Hematopoietic multipotent progenitor cell treated with erythropoietin and hydrocortisone succinate and interleukin-3 and kit ligand, for 6 days (in vitro differentiated cells): ENCODE measurements at regions not wholly inside any gene's neighbourhood (a gene's known extent, or its start where the extent isn't known, plus 50 kb on each side); places are given as distances from the start of the nearest gene placed in this dataset.
A peak's percentile ranks its signal among the peaks of the same experiment; 100 is the strongest.
"Not testable (repeated sequence)": the region's sequence is repeated elsewhere in the genome, so short reads cannot be mapped to it uniquely, and the experiment has no call there.

ENCODE experiments used
- DNase-seq: peaks from one replicate; pipeline ENCODE4 v3.0.0-alpha.2; 2015

- no peak for DNase-seq
Observed at GRCh38 chr12:75754141-75754540, 242.7 kb upstream of the KRR1 start.

GRCh38 chr12:75751769-75752471 lies 240.5 kb upstream of the KRR1 start:
- no peak for DNase-seq

DNA sequence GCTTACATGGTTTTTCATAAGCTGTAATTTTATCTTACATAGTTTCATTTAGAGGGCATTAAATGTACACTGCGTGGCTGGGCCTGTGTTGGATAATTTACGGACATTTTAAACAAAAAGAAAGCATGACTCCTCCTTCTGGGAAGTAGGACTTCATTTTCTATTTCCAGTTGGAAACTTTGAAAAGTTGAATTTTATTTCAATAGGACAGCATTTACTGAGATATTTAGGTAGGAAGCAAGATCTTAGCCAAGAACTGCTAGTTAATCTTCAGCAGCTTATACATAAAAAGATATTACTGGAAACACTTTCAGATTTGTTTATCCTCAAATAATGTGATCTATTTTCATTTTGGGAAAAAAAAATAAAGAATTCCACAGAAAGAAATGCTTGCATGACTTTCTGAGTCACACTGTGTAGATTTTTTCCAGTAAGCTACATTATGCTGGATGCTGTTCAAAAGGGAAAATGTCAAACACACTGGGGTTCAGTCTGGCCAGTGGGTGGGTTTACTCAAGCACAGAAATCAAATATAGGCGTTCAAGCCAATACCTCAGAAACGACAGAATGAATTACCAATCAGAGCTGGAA lies 239.4 kb upstream of the KRR1 start:
- DNase-seq: no peak

- DNase-seq: not testable (repeated sequence)
Observed at GRCh38 chr12:75748990-75749389, 237.6 kb upstream of the KRR1 start.

GRCh38 chr12:75748136-75748535 lies 236.7 kb upstream of the KRR1 start:
- DNase-seq: no peak

DNA sequence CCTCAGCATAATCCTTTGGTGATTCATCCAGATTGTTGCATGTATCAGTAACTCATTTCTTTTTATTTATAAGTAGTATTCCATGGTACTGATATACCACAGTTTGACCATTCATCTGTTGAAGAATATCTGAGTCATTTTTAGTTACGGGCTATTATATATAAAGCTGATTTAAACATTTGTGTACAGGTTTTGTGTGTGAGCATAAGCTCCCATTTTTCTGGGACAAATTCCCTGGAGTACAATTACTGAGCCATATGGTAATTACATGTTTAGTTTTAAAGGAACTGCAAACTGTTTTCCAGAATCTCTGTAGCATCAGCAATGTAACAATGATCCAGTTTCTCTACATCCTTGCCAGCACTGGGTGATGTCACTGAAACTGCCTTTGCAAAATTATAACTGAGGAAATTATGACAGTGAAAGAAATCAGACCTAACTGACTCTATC lies 236.2 kb upstream of the KRR1 start:
- DNase-seq: no peak

DNA sequence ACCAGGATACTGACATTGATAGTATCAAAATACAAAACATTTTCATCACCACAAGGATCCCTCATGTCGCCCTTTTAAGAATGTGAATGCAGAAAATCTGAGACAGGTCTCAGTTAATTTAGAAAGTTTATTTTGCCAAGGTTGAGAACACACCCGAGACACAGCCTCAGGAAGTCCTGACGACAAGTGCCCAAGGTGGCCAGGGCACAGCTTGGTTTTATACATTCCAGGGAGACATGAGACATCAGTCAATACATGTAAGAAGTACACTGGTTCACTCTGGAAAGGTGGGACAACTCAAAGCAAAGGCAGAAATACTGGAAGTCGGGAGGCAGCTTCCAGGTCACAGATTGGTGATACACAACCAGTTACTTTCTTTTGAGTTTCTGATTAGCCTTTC lies 235.2 kb upstream of the KRR1 start:
- no peak for DNase-seq

- no peak for DNase-seq
Observed at GRCh38 chr12:75744607-75745256, 233.3 kb upstream of the KRR1 start.

GRCh38 chr12:75742961-75743360 lies 231.6 kb upstream of the KRR1 start:
- DNase-seq: no peak

GRCh38 chr12:75742048-75742447 lies 230.6 kb upstream of the KRR1 start:
- DNase-seq: no peak

DNA sequence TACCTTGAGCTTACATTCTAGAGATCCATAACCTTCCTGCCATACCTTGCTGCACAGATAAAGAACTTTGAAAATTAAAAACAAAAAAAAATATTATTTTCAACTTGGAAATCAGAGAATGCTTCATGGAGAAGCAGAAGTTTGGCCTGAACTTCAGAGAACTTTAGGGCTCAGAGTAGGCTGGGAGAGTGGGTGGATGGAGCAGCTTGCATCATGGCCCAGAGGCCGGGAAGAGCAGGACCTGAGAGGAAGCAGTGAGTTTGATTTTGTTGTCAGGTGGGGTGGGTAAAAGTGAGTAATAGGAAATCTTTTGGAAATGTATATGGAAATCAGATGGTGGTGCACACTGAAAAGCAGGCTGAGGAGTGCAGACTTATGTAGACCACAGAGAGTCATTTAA lies 228.5 kb upstream of the KRR1 start:
- no peak for DNase-seq

- not testable (repeated sequence) for DNase-seq
Observed at GRCh38 chr12:75739098-75739497, 227.7 kb upstream of the KRR1 start.

GRCh38 chr12:75738486-75738885 lies 227.1 kb upstream of the KRR1 start:
- no peak for DNase-seq

DNA sequence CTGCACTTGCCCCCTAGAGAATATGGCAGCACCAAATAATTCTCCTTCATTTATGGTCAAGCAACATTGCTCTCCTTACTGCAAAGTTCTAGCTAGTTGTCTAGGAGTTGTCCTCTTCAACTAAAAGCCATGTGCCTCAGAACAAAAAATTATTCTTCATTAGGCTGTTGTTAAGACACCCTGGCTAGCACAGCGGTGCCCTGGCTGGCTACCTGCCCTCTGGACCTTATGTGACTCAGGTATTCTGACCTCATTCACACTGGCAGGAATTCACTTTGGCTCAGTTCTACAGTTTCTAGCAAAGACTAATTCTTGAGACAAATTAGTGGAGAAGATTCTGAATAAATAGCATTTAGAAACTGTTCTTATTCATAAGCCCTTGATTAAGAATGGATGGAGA lies 224.4 kb upstream of the KRR1 start:
- no peak for DNase-seq

- DNase-seq: no peak
Observed at GRCh38 chr12:75728826-75729225, 217.4 kb upstream of the KRR1 start.

DNA sequence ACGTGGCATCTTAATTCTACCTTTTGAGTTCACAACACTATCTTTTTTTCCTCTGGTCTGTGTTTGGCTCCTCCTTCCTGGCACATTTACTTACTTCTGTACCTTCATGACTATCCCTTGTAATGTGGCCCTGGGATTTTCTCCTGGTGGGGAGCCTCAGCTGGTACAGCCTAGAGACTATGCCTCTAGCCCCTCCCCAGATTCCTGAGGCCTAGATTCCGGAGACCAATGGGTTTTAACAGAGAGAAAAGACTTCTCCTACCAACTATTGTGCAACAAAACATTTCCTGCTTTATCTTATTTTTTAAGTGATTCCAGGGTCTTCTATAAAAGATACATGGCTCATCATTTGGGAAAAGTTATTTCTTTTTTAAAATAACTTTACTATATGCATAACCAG lies 216.2 kb upstream of the KRR1 start:
- no peak for DNase-seq

- no peak for DNase-seq
Observed at GRCh38 chr12:75725521-75726111, 214.2 kb upstream of the KRR1 start.

DNA sequence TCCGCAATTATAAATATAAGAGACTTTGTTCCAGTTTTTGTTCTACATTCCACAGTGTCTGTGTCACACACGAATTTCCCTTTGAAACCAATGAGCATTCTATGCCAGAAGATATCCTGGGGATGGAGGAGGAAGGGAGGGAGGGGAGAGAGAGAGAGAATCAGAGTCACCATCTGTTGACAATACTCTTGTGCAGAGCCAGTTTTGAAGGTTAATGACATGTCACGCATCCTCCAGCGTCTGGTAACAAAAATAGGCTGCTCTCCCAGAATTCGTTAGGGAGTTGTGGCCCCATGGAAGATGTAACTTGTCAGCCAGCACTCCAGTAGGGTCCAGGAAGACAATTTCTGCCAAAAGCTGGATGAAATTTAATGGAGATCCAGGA lies 213.5 kb upstream of the KRR1 start:
- no peak for DNase-seq

DNA sequence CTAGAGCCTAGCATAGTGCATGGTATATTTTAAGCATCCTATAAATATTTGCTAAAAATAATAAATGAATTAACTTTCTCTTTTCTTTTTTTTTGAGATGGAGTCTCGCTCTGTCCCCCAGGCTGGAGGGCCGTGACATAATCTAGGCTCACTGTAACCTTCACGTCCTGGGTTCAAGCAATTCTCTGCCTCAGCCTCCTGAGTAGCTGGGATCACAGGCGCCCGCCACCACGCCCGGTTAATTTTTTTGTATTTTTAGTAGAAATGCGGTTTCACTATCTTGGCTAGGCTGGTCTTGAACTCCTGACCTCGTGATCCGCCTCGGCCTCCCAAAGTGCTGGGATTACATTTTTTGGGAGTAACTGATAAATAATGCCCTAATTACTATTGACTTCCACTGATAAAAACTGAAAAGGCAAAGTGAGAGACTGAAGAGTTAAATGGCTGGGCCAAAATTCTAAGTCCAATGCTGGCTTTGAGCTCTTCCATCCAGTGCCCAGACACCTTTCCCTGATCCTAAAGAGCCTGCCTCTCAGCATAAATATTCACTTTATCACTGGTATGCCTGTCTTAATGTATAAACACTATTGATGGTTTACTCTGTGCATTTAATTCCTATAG lies 213.0 kb upstream of the KRR1 start:
- no peak for DNase-seq

- DNase-seq: peak; percentile 60
Observed at GRCh38 chr12:75722714-75723200, 211.3 kb upstream of the KRR1 start.

DNA sequence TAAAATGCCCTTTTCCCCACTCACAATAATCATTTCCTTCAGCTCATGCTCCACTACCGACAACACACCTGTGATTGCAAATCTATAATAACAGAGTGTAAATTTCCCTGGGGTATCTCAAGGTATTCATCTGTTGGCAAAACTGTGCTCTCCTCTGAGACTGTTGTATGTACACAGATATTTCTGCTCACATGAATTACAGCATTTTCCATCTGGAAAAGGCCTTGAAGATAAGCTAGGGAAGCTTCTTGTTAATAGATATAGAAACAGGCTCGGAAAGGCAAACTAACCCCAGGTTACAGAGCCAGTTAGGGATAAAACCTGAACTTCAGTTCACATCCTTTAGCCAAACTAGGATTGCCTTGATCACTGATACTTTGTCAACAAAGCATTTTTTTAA lies 210.4 kb upstream of the KRR1 start:
- no peak for DNase-seq

DNA sequence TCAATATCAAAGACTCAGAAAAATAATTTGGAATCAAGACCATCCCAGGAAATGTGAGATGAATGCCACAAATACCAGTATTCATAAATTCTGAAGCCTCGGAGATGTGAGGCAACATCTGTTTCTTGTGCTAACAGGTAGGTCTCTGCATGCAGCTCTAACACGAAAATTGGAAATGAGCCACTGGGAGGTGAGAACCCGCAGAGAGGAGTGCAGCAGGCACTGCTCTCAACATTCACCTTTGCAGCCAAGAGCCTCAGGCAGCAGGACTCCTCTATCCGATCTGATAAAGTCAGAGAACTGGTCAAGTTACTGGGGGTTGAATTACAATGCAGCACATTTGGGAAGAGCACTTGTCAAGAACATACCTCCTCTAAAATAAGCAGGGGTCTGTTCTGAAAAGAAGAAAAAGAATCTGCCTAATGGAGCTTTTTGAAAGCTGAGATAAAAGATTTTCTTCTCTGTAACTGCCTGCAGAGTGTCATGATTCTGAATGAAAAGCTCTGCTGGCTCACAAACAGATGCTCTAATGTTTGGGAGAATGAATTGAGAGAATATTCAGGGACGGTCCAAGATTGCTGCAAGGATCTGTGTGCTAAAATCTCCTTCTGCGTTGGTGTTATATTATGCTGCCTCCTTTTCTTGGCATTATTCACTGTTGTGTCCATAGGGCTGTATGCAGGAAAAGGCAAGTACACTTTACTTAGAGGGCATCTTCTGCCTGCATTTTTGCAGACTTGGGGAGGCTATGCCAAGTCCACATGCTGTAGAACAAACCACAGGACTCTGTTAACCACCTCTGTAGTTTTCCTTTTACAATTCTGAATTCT lies 209.6 kb upstream of the KRR1 start:
- DNase-seq: no peak
